Tibial artery (tissue), 4 donors: ENCODE measurements at regions not wholly inside any gene's neighbourhood (a gene's known extent, or its start where the extent isn't known, plus 50 kb on each side); places are given as distances from the start of the nearest gene placed in this dataset.
"Not testable (repeated sequence)": the region's sequence is repeated elsewhere in the genome, so short reads cannot be mapped to it uniquely, and the experiment has no call there.

ENCODE experiments used
- DNase-seq, 2 donors: peaks; one replicate each; pipeline ENCODE4 v3.0.0-alpha.2; 2019
- H3K27ac ChIP-seq, 2 donors: fragments of 200-600 bp; sonication (generic) in 1 of 2; 1 replicate in 1 of 2; 2 replicates in 1 of 2; pipeline ENCODE4 v1.5.1; 2018 to 2019; ENCODE audit warnings: mild to moderate bottlenecking in 1 of 2
- H3K27me3 ChIP-seq, 2 donors: fragments of 200-600 bp; sonication (generic) in 1 of 2; one replicate each; pipeline versions ENCODE4 v1.5.1 to v1.6.0; 2016 to 2019
- H3K36me3 ChIP-seq, 3 donors: fragments of 200-600 bp; sonication (generic) in 2 of 3; one replicate each; pipeline ENCODE4 v1.5.1; 2016 to 2019; ENCODE audit warnings: mild to moderate bottlenecking in 2 of 3
- H3K4me1 ChIP-seq, 4 donors: fragments of 200-600 bp; sonication (generic) in 2 of 4; 1 replicate in 3 of 4; 2 replicates in 1 of 4; pipeline ENCODE4 v1.5.1; 2016 to 2019
- H3K4me3 ChIP-seq, 2 donors: fragments of 200-600 bp; sonication (generic) in 1 of 2; 1 replicate in 1 of 2; 2 replicates in 1 of 2; pipeline ENCODE4 v1.5.1; 2018 to 2019; ENCODE audit warnings: mild to moderate bottlenecking in 2 of 2
- H3K9me3 ChIP-seq, 3 donors: fragments of 200-600 bp; sonication (generic) in 1 of 3; one replicate each; pipeline ENCODE4 v1.5.1; 2016 to 2019
- intact Hi-C: fragments of 100-400 bp; cut with DNase I; formaldehyde crosslinking; loops from one replicate; pipeline ENCODE4 v1.15.0; 2023; ENCODE audit warnings: low total_unique reads
- TF ChIP-seq, protein P1 (sequence below), 2 experiments: fragments of 200-600 bp in 1 of 2; fragments of 450-650 bp in 1 of 2; IDR thresholded peaks; one replicate each; pipeline ENCODE4 v1.5.1; 2017 to 2019; ENCODE audit warnings: antibody characterized with exemption in 2 of 2, mild to moderate bottlenecking in 1 of 2, moderate library complexity in 1 of 2

DNA sequence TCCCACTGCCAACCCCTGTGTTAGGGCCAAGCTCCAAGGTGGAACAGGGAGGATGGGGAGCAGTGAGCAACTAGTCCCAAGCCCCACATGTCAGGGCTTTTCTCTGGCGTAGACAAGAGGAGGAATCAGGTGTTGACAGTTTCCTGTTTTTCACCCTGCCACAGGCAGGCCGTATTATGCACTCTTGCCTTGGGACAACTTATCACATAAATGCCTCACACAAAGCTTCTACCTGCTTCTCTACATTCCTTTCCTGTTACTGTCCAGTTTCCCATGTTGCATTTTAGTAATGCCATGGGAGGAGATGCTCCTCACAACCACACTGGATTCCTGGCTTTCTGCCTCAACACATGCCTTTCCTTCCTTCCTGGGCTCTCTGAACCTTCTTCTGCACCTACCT lies 381.2 kb upstream of the ATP11B start:
- Histone ChIP-seq H3K36me3 (no peaks in the 10 kb centered on the region), H3K9me3 (no peaks in the 10 kb centered on the region), H3K4me3 (no peak overlapping the region), H3K4me1 (no peaks in the 10 kb centered on the region), H3K27ac (no peak overlapping the region), H3K27me3 (no peaks in the 10 kb centered on the region)
- intact Hi-C loops, result no loop called here
- DNase-seq, result no peak
- TF ChIP-seq, protein P1, sequence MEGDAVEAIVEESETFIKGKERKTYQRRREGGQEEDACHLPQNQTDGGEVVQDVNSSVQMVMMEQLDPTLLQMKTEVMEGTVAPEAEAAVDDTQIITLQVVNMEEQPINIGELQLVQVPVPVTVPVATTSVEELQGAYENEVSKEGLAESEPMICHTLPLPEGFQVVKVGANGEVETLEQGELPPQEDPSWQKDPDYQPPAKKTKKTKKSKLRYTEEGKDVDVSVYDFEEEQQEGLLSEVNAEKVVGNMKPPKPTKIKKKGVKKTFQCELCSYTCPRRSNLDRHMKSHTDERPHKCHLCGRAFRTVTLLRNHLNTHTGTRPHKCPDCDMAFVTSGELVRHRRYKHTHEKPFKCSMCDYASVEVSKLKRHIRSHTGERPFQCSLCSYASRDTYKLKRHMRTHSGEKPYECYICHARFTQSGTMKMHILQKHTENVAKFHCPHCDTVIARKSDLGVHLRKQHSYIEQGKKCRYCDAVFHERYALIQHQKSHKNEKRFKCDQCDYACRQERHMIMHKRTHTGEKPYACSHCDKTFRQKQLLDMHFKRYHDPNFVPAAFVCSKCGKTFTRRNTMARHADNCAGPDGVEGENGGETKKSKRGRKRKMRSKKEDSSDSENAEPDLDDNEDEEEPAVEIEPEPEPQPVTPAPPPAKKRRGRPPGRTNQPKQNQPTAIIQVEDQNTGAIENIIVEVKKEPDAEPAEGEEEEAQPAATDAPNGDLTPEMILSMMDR (IDR thresholded peaks at IDR 0.05), result no peak

DNA sequence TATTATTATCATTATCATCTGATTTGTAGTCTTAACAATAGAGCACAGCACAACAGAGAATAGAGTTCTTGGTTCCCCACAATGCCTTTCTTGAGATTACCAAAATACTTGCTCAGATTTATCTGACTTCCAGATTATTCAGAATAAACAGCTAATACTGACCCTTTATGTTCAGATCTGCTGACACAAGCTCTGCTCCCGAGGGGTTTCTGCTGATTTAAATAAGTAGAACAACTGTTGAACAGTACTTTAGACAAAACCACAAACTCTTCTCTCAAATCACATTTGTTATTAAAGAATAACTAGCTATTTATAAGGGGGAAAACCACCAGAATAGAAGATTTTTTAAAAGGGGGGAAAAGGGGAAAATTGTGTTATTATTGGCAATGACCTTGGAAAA lies 380.2 kb upstream of the ATP11B start:
- no peak overlapping the region for H3K27ac ChIP-seq
- no peaks in the 10 kb centered on the region for H3K4me1 ChIP-seq
- intact Hi-C loops, result no loop called here
- no peaks in the 10 kb centered on the region for H3K27me3 ChIP-seq
- H3K36me3 ChIP-seq, result no peaks in the 10 kb centered on the region
- no peak overlapping the region for H3K4me3 ChIP-seq
- no peak for DNase-seq
- no peaks in the 10 kb centered on the region for H3K9me3 ChIP-seq
- TF ChIP-seq, protein P1 (IDR thresholded peaks at IDR 0.05), result no peak

DNA sequence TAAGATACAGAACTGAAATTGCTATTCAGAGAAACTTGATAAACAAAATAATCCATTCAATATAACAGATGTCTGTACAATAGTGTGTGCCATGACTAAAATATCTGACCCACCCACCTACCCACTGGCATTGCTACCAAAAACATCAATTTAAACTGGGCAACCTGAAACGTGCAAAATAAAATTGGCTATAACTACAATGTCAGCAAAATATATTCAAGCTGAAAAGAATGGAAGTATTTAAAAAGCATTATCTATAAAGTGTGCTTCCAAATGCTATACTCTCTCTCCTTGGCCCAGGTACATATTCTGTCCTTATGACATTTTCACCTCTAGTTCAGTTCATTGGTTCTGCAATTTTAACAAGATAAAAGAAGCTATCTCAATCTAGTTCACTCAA lies 379.6 kb upstream of the ATP11B start:
- H3K27ac ChIP-seq, result no peak overlapping the region
- no peaks in the 10 kb centered on the region for H3K36me3 ChIP-seq
- TF ChIP-seq, protein P1 (IDR thresholded peaks at IDR 0.05), result no peak
- no peak for DNase-seq
- no peak overlapping the region for H3K4me3 ChIP-seq
- no peaks in the 10 kb centered on the region for H3K4me1 ChIP-seq
- intact Hi-C loops, result no loop called here
- H3K27me3 ChIP-seq, result no peaks in the 10 kb centered on the region
- H3K9me3 ChIP-seq, result no peaks in the 10 kb centered on the region

DNA sequence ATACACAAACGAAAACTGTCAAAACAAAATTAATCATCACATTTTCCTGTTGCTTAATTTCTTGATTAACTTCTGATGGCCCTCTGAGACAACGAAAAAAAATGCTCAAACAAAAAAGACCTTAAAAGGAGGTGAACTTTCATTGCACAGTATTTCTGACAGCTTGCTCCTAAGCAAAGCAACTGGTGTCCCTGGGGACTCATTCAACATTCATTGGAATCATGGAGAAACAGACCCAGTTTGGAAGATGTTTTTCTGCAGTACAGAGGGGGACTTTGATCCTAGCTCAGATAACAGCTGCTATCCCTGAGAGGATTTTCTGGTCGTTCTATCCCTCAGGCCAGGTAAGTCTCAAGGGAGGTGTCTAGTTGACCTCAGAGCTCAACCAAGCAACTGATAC lies 378.7 kb upstream of the ATP11B start:
- intact Hi-C loops, result no loop called here
- Histone ChIP-seq H3K36me3 (no peaks in the 10 kb centered on the region), H3K27ac (no peak overlapping the region), H3K9me3 (no peaks in the 10 kb centered on the region), H3K4me1 (no peaks in the 10 kb centered on the region), H3K4me3 (no peak overlapping the region), H3K27me3 (no peaks in the 10 kb centered on the region)
- DNase-seq, result no peak
- TF ChIP-seq, protein P1 (IDR thresholded peaks at IDR 0.05), result no peak

DNA sequence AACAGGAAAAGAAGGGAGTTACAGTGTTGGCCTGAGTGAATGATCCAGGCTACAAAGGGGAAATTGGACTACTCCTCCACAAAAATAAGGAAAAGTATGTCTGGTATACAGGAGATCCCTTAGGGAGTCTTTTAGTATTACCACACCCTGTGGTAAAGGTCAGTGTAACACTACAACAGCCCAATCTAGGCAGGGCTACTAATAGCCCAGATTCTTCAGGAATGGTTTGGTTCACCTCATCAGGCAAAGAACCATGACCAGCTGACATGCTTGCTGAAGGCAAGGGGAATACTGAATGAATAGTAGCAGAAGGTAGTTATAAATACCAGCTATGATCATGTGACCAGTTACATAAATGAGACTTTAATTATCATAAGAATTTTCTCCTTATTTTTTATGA lies 372.6 kb upstream of the ATP11B start:
- Histone ChIP-seq H3K36me3 (no peaks in the 10 kb centered on the region), H3K9me3 (no peaks in the 10 kb centered on the region), H3K4me1 (no peaks in the 10 kb centered on the region), H3K27me3 (no peaks in the 10 kb centered on the region), H3K27ac (no peak overlapping the region), H3K4me3 (no peak overlapping the region)
- TF ChIP-seq, protein P1 (IDR thresholded peaks at IDR 0.05), result no peak
- intact Hi-C loops, result no loop called here
- no peak for DNase-seq

DNA sequence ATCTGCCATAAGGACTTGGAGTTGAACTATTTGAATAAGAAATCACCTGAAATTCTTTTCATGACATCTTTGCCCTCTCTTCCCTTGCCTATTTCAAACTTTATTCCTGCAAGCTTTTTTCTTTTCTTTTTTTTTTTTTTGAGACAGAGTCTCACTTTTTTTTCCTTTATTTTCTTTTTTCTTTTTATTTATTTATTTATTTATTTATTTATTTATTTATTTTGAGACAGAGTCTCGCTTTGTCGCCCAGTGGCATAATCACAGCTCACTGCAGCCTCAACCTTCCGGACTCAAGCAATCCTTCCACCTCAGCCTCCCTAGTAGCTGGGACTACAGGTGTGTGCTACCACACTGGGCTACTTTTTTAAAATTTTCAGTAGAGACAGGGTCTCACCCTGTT lies 369.3 kb upstream of the ATP11B start:
- no peaks in the 10 kb centered on the region for H3K27me3 ChIP-seq
- H3K27ac ChIP-seq, result no peak overlapping the region
- no peak for DNase-seq
- TF ChIP-seq, protein P1 (IDR thresholded peaks at IDR 0.05), result no peak
- intact Hi-C loops, result no loop called here
- H3K4me1 ChIP-seq, result no peaks in the 10 kb centered on the region
- no peaks in the 10 kb centered on the region for H3K36me3 ChIP-seq
- H3K4me3 ChIP-seq, result no peak overlapping the region
- no peaks in the 10 kb centered on the region for H3K9me3 ChIP-seq

DNA sequence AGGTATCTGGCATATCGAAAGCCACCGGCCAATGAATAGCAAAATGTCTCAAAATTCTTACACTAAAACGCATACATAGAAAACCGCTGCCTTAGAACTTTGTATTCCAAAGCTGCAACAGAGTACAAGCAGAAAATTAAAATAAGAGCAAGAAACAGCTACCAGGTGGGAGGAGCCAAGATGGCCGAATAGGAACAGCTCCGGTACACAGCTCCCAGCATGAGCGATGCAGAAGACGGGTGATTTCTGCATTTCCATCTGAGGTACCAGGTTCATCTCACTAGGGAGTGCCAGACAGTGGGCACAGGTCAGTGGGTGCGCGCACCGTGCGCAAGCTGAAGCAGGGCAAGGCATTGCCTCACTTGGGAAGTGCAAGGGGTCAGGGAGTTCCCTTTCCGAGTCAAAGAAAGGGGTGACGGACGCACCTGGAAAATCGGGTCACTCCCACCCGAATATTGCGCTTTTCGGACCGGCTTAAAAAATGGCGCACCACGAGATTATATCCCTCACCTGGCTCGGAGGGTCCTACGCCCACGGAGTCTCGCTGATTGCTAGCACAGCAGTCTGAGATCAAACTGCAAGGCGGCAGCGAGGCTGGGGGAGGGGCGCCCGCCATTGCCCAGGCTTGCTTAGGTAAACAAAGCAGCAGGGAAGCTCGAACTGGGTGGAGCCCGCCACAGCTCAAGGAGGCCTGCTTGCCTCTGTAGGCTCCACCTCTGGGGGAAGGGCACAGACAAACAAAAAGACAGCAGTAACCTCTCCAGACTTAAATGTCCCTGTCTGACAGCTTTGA lies 367.2 kb upstream of the ATP11B start:
- DNase-seq, H3K4me1 ChIP-seq, H3K27ac ChIP-seq, H3K9me3 ChIP-seq, H3K4me3 ChIP-seq, intact Hi-C loops, H3K27me3 ChIP-seq, H3K36me3 ChIP-seq: not testable (repeated sequence)

DNA sequence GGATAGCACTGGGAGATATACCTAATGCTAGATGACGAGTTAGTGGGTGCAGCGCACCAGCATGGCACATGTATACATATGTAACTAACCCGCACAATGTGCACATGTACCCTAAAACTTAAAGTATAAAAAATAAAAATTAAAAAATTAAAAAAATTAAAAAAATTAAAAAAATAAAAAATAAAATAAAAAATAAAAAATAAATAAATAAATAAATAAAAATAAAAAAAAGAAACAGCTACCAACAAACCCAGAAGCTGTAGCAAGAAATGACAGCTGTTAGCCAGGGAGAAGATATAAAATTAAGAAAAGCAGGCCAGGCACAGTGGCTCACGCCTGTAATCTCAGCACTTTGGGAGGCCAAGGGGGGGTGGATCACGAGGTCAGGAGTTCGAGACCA lies 361.3 kb upstream of the ATP11B start:
- H3K27me3 ChIP-seq, intact Hi-C loops, H3K9me3 ChIP-seq: not testable (repeated sequence)

More for the DNA sequence above, 361.3 kb upstream of the ATP11B start:
- not testable (repeated sequence) for DNase-seq, H3K36me3 ChIP-seq, H3K4me1 ChIP-seq, H3K4me3 ChIP-seq, H3K27ac ChIP-seq
